ENCODE measurements at regions not wholly inside any gene's neighbourhood (a gene's known extent, or its start where the extent isn't known, plus 50 kb on each side); places are given as distances from the start of the nearest gene placed in this dataset.

GRCh38 chr7:138258197-138258559 lies 181.9 kb downstream of the AKR1D1 start:
- DNase-seq: no peak

GRCh38 chr7:138259675-138260074 lies 183.4 kb downstream of the AKR1D1 start:
- no peak for DNase-seq

GRCh38 chr7:138267934-138268333 lies 191.7 kb downstream of the AKR1D1 start:
- no peak for DNase-seq

DNA sequence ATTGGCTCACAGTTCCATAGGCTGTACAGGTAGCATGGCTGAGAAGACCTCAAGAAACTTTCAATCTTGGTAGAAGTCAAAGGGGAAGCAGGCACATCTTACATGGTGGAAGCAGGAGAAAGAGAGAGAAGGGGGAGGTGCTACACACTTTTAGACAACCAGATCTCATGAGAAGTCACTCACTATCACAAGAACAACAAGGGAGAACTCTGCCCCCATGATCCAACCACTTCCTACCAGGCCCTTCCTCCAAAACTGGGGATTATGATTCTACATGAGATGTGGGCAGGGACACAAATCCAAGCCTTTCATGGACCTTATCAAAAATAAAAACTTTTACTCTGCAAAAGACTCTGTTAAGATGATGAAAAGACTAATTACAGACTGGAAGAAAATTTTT lies 183.2 kb upstream of the TRIM24 start:
- DNase-seq: no peak

DNA sequence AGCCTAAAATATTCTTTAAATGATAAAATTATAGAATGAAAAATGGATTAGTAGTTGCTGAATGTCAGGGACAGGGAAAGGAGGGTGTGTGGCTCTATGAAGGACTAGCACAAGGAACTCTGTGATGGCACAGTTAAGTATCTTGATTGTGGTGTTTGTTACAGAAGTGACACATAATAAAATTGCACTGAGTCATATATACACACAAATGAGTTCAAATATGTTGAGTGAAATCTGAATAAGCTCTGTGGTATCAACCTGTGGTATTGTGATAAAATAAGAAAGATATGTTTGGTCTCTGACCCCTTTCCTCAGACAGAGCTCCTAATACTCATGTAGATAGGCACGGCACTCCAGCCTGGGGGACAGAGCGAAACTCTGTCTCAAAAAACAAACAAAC lies 181.5 kb upstream of the TRIM24 start:
- no peak for DNase-seq

DNA sequence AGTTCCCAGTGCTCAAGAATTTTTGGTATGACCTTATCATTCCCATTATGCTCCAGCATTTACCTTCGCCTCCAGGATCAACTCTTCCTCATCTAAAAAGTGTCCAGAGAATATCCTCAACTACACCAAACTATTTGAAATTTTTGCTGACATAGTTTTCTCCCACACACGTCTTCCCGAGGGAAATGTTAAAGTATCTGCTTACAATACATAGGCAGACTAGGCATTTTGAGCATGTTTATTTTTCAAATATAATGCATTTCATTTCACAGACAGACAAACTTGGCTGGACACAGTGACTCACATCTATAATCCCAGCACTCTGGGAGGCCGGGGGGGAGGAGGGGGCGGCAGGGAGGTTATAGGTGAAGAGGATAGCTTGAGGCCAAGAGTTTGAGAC lies 177.1 kb upstream of the TRIM24 start:
- DNase-seq: no peak

GRCh38 chr7:138285129-138285528 lies 174.9 kb upstream of the TRIM24 start:
- DNase-seq: no peak

DNA sequence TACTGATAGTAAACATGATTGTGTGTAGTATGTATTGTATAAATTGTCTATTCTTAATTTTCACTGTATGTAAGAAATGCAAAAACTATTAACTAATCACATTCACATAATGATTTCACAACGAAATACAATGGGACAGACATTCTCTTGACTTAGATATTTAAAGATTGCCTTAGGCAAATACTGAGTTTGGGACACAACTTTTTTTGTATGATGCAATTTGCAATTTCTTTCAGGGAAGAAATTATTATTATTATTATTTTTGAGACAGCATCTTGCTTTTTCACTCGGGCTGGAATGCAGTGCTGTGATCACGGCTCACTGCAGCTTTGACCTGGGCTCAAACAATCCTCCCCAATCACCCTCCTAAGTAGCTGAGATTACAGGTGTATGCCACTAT lies 173.2 kb upstream of the TRIM24 start:
- no peak for DNase-seq

- DNase-seq: no peak
Measured at GRCh38 chr7:138287549-138287948, 172.5 kb upstream of the TRIM24 start.

GRCh38 chr7:138289082-138289481 lies 171.0 kb upstream of the TRIM24 start:
- no peak for DNase-seq

- no peak for DNase-seq
Measured at GRCh38 chr7:138289864-138290263, 170.2 kb upstream of the TRIM24 start.

DNA sequence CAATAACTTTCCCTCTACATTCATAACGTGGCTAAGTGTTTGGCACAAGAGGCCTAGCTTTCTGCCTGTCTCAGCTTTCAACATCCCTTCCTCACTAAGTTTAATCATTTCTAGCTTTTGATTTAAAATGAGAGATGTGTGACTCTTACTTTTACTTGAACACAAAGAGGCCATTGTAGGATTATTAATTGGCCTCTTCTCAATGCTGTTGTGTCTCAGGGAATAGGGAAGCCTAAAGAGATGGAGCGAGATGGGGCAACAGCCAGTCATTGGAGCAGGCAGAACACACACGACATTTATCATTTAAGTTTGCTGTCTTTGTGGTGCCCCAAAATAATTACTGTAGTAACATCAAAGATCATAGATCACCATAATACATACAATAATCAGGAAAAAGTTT lies 167.1 kb upstream of the TRIM24 start:
- DNase-seq: no peak

GRCh38 chr7:138295049-138295637 lies 164.9 kb upstream of the TRIM24 start:
- no peak for DNase-seq

GRCh38 chr7:138297526-138297925 lies 162.5 kb upstream of the TRIM24 start:
- DNase-seq: no peak

- no peak for DNase-seq
Measured at GRCh38 chr7:138299066-138299465, 161.0 kb upstream of the TRIM24 start.

- DNase-seq: no peak
Measured at GRCh38 chr7:138303230-138304070, 156.6 kb upstream of the TRIM24 start.

DNA sequence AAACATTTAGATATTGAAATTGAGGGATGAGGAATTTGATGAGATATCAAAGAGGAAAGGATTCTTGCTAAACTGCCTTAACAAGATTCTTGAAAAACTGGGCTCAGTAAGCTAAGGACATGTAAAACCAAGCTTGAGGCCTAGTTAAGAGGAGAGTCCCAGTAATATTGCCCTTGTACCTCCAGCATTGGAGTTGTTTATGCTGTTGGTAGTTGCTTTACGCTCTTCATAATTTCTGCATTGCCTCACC lies 156.1 kb upstream of the TRIM24 start:
- DNase-seq: no peak

GRCh38 chr7:138307633-138308032 lies 152.4 kb upstream of the TRIM24 start:
- no peak for DNase-seq

DNA sequence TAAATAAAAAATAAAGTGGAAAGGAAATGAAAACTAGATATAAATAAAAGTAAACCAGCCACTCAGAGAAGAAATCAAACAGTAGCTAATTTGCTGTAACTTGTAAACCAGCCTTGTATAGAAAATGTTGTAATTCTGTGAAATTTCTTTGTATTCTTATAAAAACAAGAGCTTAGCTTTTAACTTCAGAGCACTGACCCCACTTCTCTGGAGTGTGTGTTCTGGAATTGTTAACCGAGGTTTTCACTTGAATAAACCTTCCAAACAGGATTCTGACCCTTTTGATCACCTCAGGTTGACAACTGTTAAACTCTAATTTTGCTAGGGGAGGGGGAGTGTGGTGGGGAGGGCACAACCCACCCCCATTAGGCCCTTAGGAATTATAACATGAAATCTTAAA lies 151.9 kb upstream of the TRIM24 start:
- no peak for DNase-seq

- no peak for DNase-seq
Measured at GRCh38 chr7:138309186-138309585, 150.9 kb upstream of the TRIM24 start.

- no peak for DNase-seq
Measured at GRCh38 chr7:138313829-138314178, 146.3 kb upstream of the TRIM24 start.

GRCh38 chr7:138316421-138317043 lies 143.5 kb upstream of the TRIM24 start:
- DNase-seq: no peak

- DNase-seq: no peak
Measured at GRCh38 chr7:138317044-138317596, 142.9 kb upstream of the TRIM24 start.

DNA sequence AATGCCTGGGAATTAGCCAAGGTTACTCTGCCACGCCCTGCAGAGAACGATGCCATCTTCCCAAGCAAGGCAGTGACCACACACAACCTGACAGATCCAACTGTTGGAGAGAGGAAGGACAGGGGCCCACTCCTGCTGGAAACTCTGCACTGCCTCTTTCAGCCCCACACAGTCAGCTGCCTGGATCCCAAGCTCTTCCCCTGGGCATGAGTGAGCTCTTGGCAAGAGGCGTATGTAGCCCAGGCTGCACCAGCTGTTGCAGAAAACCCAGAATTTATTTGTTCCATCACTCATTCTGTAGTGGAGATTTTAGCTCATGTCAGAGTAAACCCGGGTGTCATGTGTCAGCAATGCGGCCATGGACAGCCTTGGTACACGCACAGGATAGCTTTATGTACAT lies 135.1 kb upstream of the TRIM24 start:
- DNase-seq: no peak

GRCh38 chr7:138325434-138325833 lies 134.6 kb upstream of the TRIM24 start:
- DNase-seq: no peak

Measured in NCI-H748 treated with DMSO at 0.1 percent for 48 hours (cell line).